ENCODE measurements at regions not wholly inside any gene's neighbourhood (a gene's known extent, or its start where the extent isn't known, plus 50 kb on each side); places are given as distances from the start of the nearest gene placed in this dataset.

- Histone ChIP-seq H3K4me3 (ENCODE audit: low read length in 2 of 2) (no peak overlapping the region), H3K27ac (ENCODE audit: low read depth in 1 of 2, low read length in 2 of 2) (no peak overlapping the region), H3K9me3 (ENCODE audit: control insufficient read depth, low read length) (no peaks in the 10 kb centered on the region), H3K27me3 (ENCODE audit: control insufficient read depth in 1 of 2, insufficient read depth in 2 of 2, low read length in 1 of 2) (no peaks in the 10 kb centered on the region), H3K36me3 (ENCODE audit: control insufficient read depth in 1 of 2, insufficient read depth in 2 of 2, low read length in 1 of 2) (no peaks in the 10 kb centered on the region), H3K4me1 (ENCODE audit: control insufficient read depth in 1 of 2, insufficient read depth in 2 of 2, low read length in 2 of 2) (no peaks in the 10 kb centered on the region)
- peak; percentile 73 for ATAC-seq (ENCODE audit: low FRiP score)
- DNase-seq, result peak in 1 of 2 donors; percentile 45
- WGBS, 2 donors, result 32 to 34% methylated on average over 4 of the region's 4 CpGs
- intact Hi-C loops (cut with DNase I), result no loop called here
Measured at GRCh38 chr14:85471744-85472143, 58.2 kb upstream of the FLRT2 start.

GRCh38 chr14:85474431-85474830, 55.5 kb upstream of the FLRT2 start:
- DNase-seq, result no peak
- WGBS, 2 donors, result 90 to 94% methylated on average over 2 of the region's 2 CpGs
- Histone ChIP-seq H3K27me3 (ENCODE audit: control insufficient read depth in 1 of 2, insufficient read depth in 2 of 2, low read length in 1 of 2) (no peaks in the 10 kb centered on the region), H3K9me3 (ENCODE audit: control insufficient read depth, low read length) (no peaks in the 10 kb centered on the region), H3K4me1 (ENCODE audit: control insufficient read depth in 1 of 2, insufficient read depth in 2 of 2, low read length in 2 of 2) (no peaks in the 10 kb centered on the region), H3K4me3 (ENCODE audit: low read length in 2 of 2) (no peak overlapping the region), H3K27ac (ENCODE audit: low read depth in 1 of 2, low read length in 2 of 2) (no peak overlapping the region), H3K36me3 (ENCODE audit: control insufficient read depth in 1 of 2, insufficient read depth in 2 of 2, low read length in 1 of 2) (no peaks in the 10 kb centered on the region)
- intact Hi-C loops (cut with DNase I), result no loop called here
- ATAC-seq (ENCODE audit: low FRiP score), result no peak

GRCh38 chr14:85475113-85475512, 54.8 kb upstream of the FLRT2 start:
- intact Hi-C loops (cut with DNase I), result no loop called here
- 11 to 12% methylated on average over 3 of the region's 3 CpGs for WGBS, 2 donors
- Histone ChIP-seq H3K4me1 (ENCODE audit: control insufficient read depth in 1 of 2, insufficient read depth in 2 of 2, low read length in 2 of 2) (no peaks in the 10 kb centered on the region), H3K36me3 (ENCODE audit: control insufficient read depth in 1 of 2, insufficient read depth in 2 of 2, low read length in 1 of 2) (no peaks in the 10 kb centered on the region), H3K27ac (ENCODE audit: low read depth in 1 of 2, low read length in 2 of 2) (no peak overlapping the region), H3K9me3 (ENCODE audit: control insufficient read depth, low read length) (no peaks in the 10 kb centered on the region), H3K4me3 (ENCODE audit: low read length in 2 of 2) (no peak overlapping the region), H3K27me3 (ENCODE audit: control insufficient read depth in 1 of 2, insufficient read depth in 2 of 2, low read length in 1 of 2) (no peaks in the 10 kb centered on the region)
- DNase-seq (no peak), ATAC-seq (ENCODE audit: low FRiP score) (peak; percentile 15)

GRCh38 chr14:85479306-85479705, 50.6 kb upstream of the FLRT2 start:
- H3K9me3 ChIP-seq (ENCODE audit: control insufficient read depth, low read length), result no peaks in the 10 kb centered on the region
- no peak overlapping the region for H3K4me3 ChIP-seq (ENCODE audit: low read length in 2 of 2)
- WGBS, 2 donors, result 91 to 94% methylated on average over 3 of the region's 3 CpGs
- no peaks in the 10 kb centered on the region for H3K4me1 ChIP-seq (ENCODE audit: control insufficient read depth in 1 of 2, insufficient read depth in 2 of 2, low read length in 2 of 2)
- intact Hi-C loops (cut with DNase I), result no loop called here
- no peak overlapping the region for H3K27ac ChIP-seq (ENCODE audit: low read depth in 1 of 2, low read length in 2 of 2)
- no peaks in the 10 kb centered on the region for H3K27me3 ChIP-seq (ENCODE audit: control insufficient read depth in 1 of 2, insufficient read depth in 2 of 2, low read length in 1 of 2)
- no peaks in the 10 kb centered on the region for H3K36me3 ChIP-seq (ENCODE audit: control insufficient read depth in 1 of 2, insufficient read depth in 2 of 2, low read length in 1 of 2)
- DNase-seq (no peak), ATAC-seq (ENCODE audit: low FRiP score) (no peak)

GRCh38 chr14:85479771-85480170, 50.2 kb upstream of the FLRT2 start:
- WGBS, 2 donors, result 76 to 84% methylated on average over 2 of the region's 2 CpGs
- Histone ChIP-seq H3K27me3 (ENCODE audit: control insufficient read depth in 1 of 2, insufficient read depth in 2 of 2, low read length in 1 of 2) (no peaks in the 10 kb centered on the region), H3K4me3 (ENCODE audit: low read length in 2 of 2) (no peak overlapping the region), H3K36me3 (ENCODE audit: control insufficient read depth in 1 of 2, insufficient read depth in 2 of 2, low read length in 1 of 2) (no peaks in the 10 kb centered on the region), H3K4me1 (ENCODE audit: control insufficient read depth in 1 of 2, insufficient read depth in 2 of 2, low read length in 2 of 2) (no peaks in the 10 kb centered on the region), H3K9me3 (ENCODE audit: control insufficient read depth, low read length) (no peaks in the 10 kb centered on the region), H3K27ac (ENCODE audit: low read depth in 1 of 2, low read length in 2 of 2) (no peak overlapping the region)
- no peak for ATAC-seq (ENCODE audit: low FRiP score)
- intact Hi-C loops (cut with DNase I), result no loop called here
- no peak for DNase-seq

Measured in aorta (tissue), 5 donors.